Uterus (tissue), 2 donors: ENCODE measurements at regions not wholly inside any gene's neighbourhood (a gene's known extent, or its start where the extent isn't known, plus 50 kb on each side); places are given as distances from the start of the nearest gene placed in this dataset.

ENCODE experiments used
- CTCF ChIP-seq, 4 experiments: fragments of 200-600 bp in 2 of 4; fragments of 450-650 bp in 2 of 4; sonication (generic) in 2 of 4; IDR thresholded peaks; one replicate each; pipeline ENCODE4 v1.5.1; 2016 to 2019; ENCODE audit warnings: antibody characterized with exemption in 4 of 4, mild to moderate bottlenecking in 2 of 4, moderate library complexity in 1 of 4
- POLR2A ChIP-seq, 2 donors: fragments of 450-650 bp; IDR thresholded peaks; one replicate each; pipeline ENCODE4 v1.6.1; 2016; ENCODE audit warnings: antibody characterized with exemption in 2 of 2, mild to moderate bottlenecking in 1 of 2, moderate library complexity in 1 of 2

- TF ChIP-seq CTCF (IDR thresholded peaks at IDR 0.05), result no peak
- no peak for TF ChIP-seq POLR2A (IDR thresholded peaks at IDR 0.05)
These were observed 334.3 kb upstream of the MANEA start for GRCh38 chr6:95243053-95243452.
